GM18511 (cell line): ENCODE measurements at regions not wholly inside any gene's neighbourhood (a gene's known extent, or its start where the extent isn't known, plus 50 kb on each side); places are given as distances from the start of the nearest gene placed in this dataset.

ENCODE experiments used
- ATAC-seq: cut with Tn5 transposase; IDR thresholded peaks from one replicate; pipeline ENCODE4 v1.9.1; 2021; ENCODE audit warnings: mild to moderate bottlenecking, moderate library complexity; ENCODE audit not compliant: unreplicated experiment

DNA sequence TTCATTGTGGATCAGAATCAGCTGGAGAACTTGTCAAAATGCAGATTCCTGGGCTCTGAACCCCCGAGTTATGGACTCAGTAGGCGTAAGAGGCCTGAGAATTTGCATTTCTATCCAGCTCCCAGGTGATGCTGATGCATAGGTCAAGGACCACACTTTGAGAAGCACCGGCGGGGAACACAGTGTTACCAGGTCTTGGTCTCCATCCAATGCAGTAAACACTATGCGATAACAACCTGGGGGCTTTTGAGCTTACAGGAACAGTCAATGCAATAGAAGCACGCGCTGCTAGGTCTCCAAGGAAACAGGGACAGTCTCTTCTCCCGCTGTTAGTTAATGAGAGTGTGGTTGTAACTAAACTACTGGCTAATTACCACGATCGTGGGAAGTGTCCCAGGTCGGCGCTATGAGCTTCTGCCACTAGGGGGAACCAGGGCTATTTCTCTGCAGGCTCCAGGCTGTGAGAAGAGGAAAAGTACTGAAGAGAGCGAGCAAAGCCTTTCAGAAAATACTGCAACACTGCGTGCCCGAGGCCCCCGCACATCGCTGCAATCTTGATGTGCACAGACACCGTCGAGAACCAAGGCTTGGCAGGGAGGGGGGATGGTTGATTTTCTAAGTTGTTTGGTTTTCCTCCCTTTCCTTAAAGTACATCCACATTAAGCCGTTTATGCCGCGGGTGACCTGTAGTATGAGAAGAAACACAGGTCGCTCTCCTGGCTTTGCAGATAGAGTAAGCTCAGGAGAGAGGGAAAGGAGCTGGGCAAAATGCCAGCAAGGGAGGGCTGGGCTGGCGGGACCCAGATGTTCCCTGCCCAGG, 52.0 kb upstream of the KCNA1 start:
- peak; percentile 78 for ATAC-seq

DNA sequence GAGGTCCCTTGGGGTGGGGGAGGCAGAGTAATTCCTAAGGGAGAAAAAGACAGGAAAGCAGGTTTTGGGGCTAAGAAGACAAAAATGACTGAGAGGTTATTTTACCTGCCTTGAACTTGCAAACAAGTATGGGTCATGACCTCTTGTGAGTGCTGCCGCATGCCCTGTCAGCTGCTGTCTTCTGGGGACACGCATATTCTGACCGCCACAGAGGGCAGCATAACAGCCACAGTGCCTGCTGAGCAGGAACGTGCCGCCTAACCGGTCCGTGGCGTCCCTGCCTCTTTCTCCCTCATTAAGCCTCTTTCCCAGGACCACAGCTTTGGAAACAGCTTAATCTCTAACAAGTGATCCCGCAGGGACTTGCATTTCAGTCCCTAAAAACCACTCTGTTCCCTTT, 51.3 kb upstream of the KCNA1 start:
- no peak for ATAC-seq

DNA sequence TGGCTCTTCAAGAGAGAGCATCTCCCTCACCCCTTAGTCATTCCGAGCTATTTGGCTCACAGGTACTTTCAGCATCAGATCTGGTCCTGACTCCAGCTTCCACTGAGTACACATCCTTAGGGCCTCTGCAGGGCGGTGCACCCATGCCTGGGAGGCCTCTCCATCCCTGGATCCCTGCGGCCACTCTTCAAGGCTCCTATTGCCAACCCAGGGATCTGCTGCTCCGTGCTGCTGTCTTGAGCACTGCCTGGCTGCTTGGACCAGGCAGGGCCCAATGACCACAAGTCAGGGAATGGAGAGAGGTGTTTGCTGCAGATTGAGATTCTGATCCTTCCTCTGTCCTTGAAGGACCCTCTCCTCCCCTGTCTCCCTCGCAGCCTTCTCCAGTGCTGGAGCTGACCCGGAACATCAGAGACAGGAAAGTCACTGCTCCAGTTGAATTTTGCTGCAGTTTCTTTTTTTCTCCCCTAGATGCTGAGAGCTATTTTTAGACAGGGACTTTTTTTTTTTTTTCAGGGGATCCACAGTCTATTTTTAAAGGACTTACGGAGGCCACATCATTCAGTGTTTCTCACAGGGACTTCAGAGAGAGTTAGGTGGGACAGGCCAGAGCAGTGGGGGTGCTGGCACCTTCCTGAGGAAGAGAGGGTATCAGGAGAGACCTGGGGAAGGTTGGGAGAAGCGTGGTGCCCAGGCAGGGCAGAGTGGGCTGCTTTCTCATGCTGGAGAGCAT, 50.1 kb upstream of the KCNA1 start:
- no peak for ATAC-seq
